C4-2B (cell line): ENCODE measurements at regions not wholly inside any gene's neighbourhood (a gene's known extent, or its start where the extent isn't known, plus 50 kb on each side); places are given as distances from the start of the nearest gene placed in this dataset.

Experiments used
- CTCF ChIP-seq: fragments of 450-650 bp; conservative IDR thresholded peaks from 2 replicates; pipeline ENCODE4 v1.5.1; 2017; ENCODE audit warnings: mild to moderate bottlenecking
- ZFX ChIP-seq: fragments of 450-650 bp; IDR thresholded peaks from 2 replicates; pipeline ENCODE4 v1.6.1; 2017

DNA sequence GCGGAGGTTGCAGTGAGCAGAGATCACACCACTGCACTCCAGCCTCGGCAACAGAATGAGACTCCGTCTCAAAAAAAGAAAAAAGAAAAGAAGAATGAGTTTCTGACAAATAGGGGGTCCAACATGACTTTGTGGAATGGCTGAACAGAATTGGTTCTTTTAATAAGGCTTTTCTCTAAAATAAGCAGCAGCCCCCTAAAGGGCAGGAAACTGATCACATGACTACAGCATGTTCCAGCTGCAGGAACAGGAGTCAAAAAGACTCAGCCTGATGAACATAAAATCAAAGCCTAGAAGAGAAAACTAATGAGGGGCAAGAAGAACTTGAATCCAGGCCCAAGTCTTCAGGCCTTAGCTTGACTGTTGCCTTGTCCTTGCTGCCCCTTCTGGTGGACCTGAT is 89.7 kb upstream of the ARRDC4 start:
- TF ChIP-seq CTCF (no peak), ZFX (no peak)
